ENCODE measurements at regions not wholly inside any gene's neighbourhood (a gene's known extent, or its start where the extent isn't known, plus 50 kb on each side); places are given as distances from the start of the nearest gene placed in this dataset.
A peak's percentile ranks its signal among the peaks of the same experiment; 100 is the strongest.

GRCh38 chr11:116124922-116125714, 620.9 kb upstream of the CADM1 start:
- no peak overlapping the region for H3K9ac ChIP-seq (ENCODE audit: low read length in 3 of 3)
- no peaks in the 10 kb centered on the region for H3K27me3 ChIP-seq (ENCODE audit: control insufficient read depth, insufficient read depth, low read length)
- H3K4me1 ChIP-seq (ENCODE audit: control insufficient read depth in 2 of 3, insufficient read depth in 2 of 3, low read depth in 1 of 3, low read length in 3 of 3) = no peaks in the 10 kb centered on the region
- H3K9me3 ChIP-seq (ENCODE audit: control insufficient read depth in 2 of 3, insufficient read depth in 1 of 3, low read length in 3 of 3) = no peaks in the 10 kb centered on the region
- DNase-seq = no peak
- FAIRE-seq = no peak
- no peak overlapping the region for H3K4me3 ChIP-seq (ENCODE audit: low read length in 3 of 3)
- no peak overlapping the region for H3K27ac ChIP-seq (ENCODE audit: low read depth in 2 of 2, low read length in 2 of 2)
- no peak for TF ChIP-seq CTCF (IDR thresholded peaks at IDR 0.05; ENCODE audit: borderline replicate concordance, extremely low read depth, insufficient read depth)
- intact Hi-C loops (cut with DNase I) = no loop called here
- H3K36me3 ChIP-seq (ENCODE audit: control insufficient read depth in 2 of 3, insufficient read depth in 3 of 3, low read length in 3 of 3) = no peaks in the 10 kb centered on the region

- no peak for TF ChIP-seq CTCF (IDR thresholded peaks at IDR 0.05; ENCODE audit: borderline replicate concordance, extremely low read depth, insufficient read depth)
- no peaks in the 10 kb centered on the region for H3K9me3 ChIP-seq (ENCODE audit: control insufficient read depth in 2 of 3, insufficient read depth in 1 of 3, low read length in 3 of 3)
- DNase-seq (peak in 1 of 5 donors; percentile 2), FAIRE-seq (no peak)
- no peak overlapping the region for H3K9ac ChIP-seq (ENCODE audit: low read length in 3 of 3)
- no peaks in the 10 kb centered on the region for H3K36me3 ChIP-seq (ENCODE audit: control insufficient read depth in 2 of 3, insufficient read depth in 3 of 3, low read length in 3 of 3)
- H3K27me3 ChIP-seq (ENCODE audit: control insufficient read depth, insufficient read depth, low read length) = no peaks in the 10 kb centered on the region
- no peaks in the 10 kb centered on the region for H3K4me1 ChIP-seq (ENCODE audit: control insufficient read depth in 2 of 3, insufficient read depth in 2 of 3, low read depth in 1 of 3, low read length in 3 of 3)
- H3K4me3 ChIP-seq (ENCODE audit: low read length in 3 of 3) = no peak overlapping the region
- intact Hi-C loops (cut with DNase I) = no loop called here
- no peak overlapping the region for H3K27ac ChIP-seq (ENCODE audit: low read depth in 2 of 2, low read length in 2 of 2)
Observed at GRCh38 chr11:116123739-116124138, 619.5 kb upstream of the CADM1 start.

- no peak for FAIRE-seq
- no peak for TF ChIP-seq CTCF (IDR thresholded peaks at IDR 0.05; ENCODE audit: borderline replicate concordance, extremely low read depth, insufficient read depth)
- Histone ChIP-seq H3K9ac (ENCODE audit: low read length in 3 of 3) (no peak overlapping the region), H3K4me1 (ENCODE audit: control insufficient read depth in 2 of 3, insufficient read depth in 2 of 3, low read depth in 1 of 3, low read length in 3 of 3) (no peaks in the 10 kb centered on the region), H3K4me3 (ENCODE audit: low read length in 3 of 3) (no peak overlapping the region), H3K9me3 (ENCODE audit: control insufficient read depth in 2 of 3, insufficient read depth in 1 of 3, low read length in 3 of 3) (no peaks in the 10 kb centered on the region), H3K27ac (ENCODE audit: low read depth in 2 of 2, low read length in 2 of 2) (no peak overlapping the region), H3K36me3 (ENCODE audit: control insufficient read depth in 2 of 3, insufficient read depth in 3 of 3, low read length in 3 of 3) (no peaks in the 10 kb centered on the region), H3K27me3 (ENCODE audit: control insufficient read depth, insufficient read depth, low read length) (no peaks in the 10 kb centered on the region)
- DNase-seq = peak in 1 of 5 donors; percentile 4
- intact Hi-C loops (cut with DNase I) = no loop called here
Observed at GRCh38 chr11:116122697-116123472, 618.7 kb upstream of the CADM1 start.
